Loucy (cell line): ENCODE measurements at regions not wholly inside any gene's neighbourhood (a gene's known extent, or its start where the extent isn't known, plus 50 kb on each side); places are given as distances from the start of the nearest gene placed in this dataset.

Source experiments
- H2AFZ ChIP-seq: fragments of 200-600 bp; sonication (generic); 2 replicates; pipeline ENCODE4 v1.6.0; 2016; ENCODE audit warnings: antibody characterized with exemption, mild to moderate bottlenecking, low read length, moderate library complexity
- H3F3A ChIP-seq: fragments of 200-600 bp; 2 replicates; pipeline ENCODE4 v1.6.0; 2016; ENCODE audit warnings: antibody characterized with exemption, low read depth, mild to moderate bottlenecking
- H3K27me3 ChIP-seq: fragments of 200-600 bp; sonication (generic); 2 replicates; pipeline ENCODE4 v1.6.1; 2014; ENCODE audit warnings: low read length, mild to moderate bottlenecking; ENCODE audit not compliant: insufficient read depth, poor library complexity, severe bottlenecking
- H3K36me3 ChIP-seq: fragments of 200-600 bp; sonication (generic); 2 replicates; pipeline ENCODE4 v1.6.1; 2016; ENCODE audit warnings: low read length; ENCODE audit not compliant: insufficient read depth
- H3K4me1 ChIP-seq: fragments of 200-600 bp; sonication (generic); 2 replicates; pipeline ENCODE4 v1.5.1; 2014; ENCODE audit warnings: low read length, mild to moderate bottlenecking; ENCODE audit not compliant: insufficient read depth, poor library complexity, severe bottlenecking
- H3K4me2 ChIP-seq: fragments of 200-600 bp; sonication (generic); 2 replicates; pipeline ENCODE4 v1.6.0; 2014; ENCODE audit warnings: antibody characterized with exemption, low read length, low read depth, mild to moderate bottlenecking; ENCODE audit not compliant: poor library complexity, severe bottlenecking
- H3K4me3 ChIP-seq: fragments of 200-600 bp; sonication (generic); 2 replicates; pipeline ENCODE4 v1.5.1; 2014; ENCODE audit warnings: low read length, mild to moderate bottlenecking, mixed read lengths; ENCODE audit not compliant: poor library complexity, severe bottlenecking
- H3K79me2 ChIP-seq: fragments of 200-600 bp; sonication (generic); 2 replicates; pipeline ENCODE4 v1.6.1; 2014; ENCODE audit warnings: low read length; ENCODE audit not compliant: insufficient read depth
- H3K9ac ChIP-seq: fragments of 200-600 bp; sonication (generic); 2 replicates; pipeline ENCODE4 v1.6.0; 2014; ENCODE audit warnings: mild to moderate bottlenecking, low read depth, low read length, moderate library complexity; ENCODE audit not compliant: poor library complexity, severe bottlenecking
- H3K9me2 ChIP-seq: fragments of 200-600 bp; sonication (generic); replicated peaks from 2 replicates; pipeline ENCODE4 v1.6.1; 2016; ENCODE audit warnings: low read depth, low read length, mixed read lengths
- H3K9me3 ChIP-seq: fragments of 200-600 bp; sonication (generic); 2 replicates; pipeline ENCODE4 v1.6.1; 2014; ENCODE audit warnings: mild to moderate bottlenecking, antibody characterized with exemption, low read length, low read depth; ENCODE audit not compliant: insufficient read depth
- H4K20me1 ChIP-seq: fragments of 200-600 bp; sonication (generic); 2 replicates; pipeline ENCODE4 v1.6.0; 2014; ENCODE audit warnings: antibody characterized with exemption, low read length, mild to moderate bottlenecking; ENCODE audit not compliant: insufficient read depth, poor library complexity, severe bottlenecking
- EZH2phosphoT487 ChIP-seq: fragments of 200-600 bp; IDR thresholded peaks from 2 replicates; pipeline ENCODE4 v1.6.1; 2018; ENCODE audit warnings: antibody characterized with exemption, mild to moderate bottlenecking, moderate library complexity, borderline replicate concordance
- TF ChIP-seq, protein P1 (sequence below): fragments of 200-600 bp; sonication (generic); conservative IDR thresholded peaks from 2 replicates; pipeline ENCODE4 v1.5.1; 2014; ENCODE audit warnings: mild to moderate bottlenecking, antibody characterized with exemption, low read length

DNA sequence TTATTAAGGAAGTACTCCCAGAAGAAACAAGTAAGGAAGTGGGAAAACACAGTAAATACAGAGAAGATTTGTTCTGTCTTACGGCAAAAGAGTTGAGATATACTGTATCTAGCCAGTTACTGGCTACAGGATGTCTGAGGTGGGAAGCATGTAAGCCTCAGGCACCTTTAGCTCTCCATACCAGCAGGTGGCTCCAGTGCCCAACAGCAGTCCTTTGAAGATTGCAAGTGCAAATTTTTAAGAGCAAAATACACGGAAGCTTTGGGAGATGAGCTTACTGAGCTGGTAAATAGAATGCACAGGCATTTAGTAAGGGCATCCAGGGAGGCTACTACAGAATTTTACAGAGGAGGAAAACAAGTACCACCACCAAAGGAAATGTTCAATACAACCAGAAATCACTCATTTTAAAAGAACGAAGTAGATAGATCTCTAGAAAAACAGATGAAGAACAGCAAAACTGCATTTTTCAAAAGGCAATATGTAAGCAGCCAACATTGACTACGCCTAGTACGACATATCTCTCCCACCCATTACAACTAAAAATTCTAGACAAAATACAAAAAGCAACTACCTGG, 57.9 kb upstream of the VSTM2B start:
- Histone ChIP-seq H3K4me1 (no peaks in the 10 kb centered on the region), H4K20me1 (no peaks in the 10 kb centered on the region), H3K36me3 (no peaks in the 10 kb centered on the region), H3K9me3 (no peaks in the 10 kb centered on the region), H3F3A (no peaks in the 10 kb centered on the region), H3K9me2 (no peaks in the 10 kb centered on the region), H3K27me3 (no peaks in the 10 kb centered on the region), H2AFZ (no peak overlapping the region), H3K79me2 (no peaks in the 10 kb centered on the region), H3K9ac (no peak overlapping the region), H3K4me3 (no peak overlapping the region), H3K4me2 (no peak overlapping the region)
- no peak for TF ChIP-seq EZH2phosphoT487
- TF ChIP-seq, protein P1, sequence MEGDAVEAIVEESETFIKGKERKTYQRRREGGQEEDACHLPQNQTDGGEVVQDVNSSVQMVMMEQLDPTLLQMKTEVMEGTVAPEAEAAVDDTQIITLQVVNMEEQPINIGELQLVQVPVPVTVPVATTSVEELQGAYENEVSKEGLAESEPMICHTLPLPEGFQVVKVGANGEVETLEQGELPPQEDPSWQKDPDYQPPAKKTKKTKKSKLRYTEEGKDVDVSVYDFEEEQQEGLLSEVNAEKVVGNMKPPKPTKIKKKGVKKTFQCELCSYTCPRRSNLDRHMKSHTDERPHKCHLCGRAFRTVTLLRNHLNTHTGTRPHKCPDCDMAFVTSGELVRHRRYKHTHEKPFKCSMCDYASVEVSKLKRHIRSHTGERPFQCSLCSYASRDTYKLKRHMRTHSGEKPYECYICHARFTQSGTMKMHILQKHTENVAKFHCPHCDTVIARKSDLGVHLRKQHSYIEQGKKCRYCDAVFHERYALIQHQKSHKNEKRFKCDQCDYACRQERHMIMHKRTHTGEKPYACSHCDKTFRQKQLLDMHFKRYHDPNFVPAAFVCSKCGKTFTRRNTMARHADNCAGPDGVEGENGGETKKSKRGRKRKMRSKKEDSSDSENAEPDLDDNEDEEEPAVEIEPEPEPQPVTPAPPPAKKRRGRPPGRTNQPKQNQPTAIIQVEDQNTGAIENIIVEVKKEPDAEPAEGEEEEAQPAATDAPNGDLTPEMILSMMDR: peak; percentile 55

DNA sequence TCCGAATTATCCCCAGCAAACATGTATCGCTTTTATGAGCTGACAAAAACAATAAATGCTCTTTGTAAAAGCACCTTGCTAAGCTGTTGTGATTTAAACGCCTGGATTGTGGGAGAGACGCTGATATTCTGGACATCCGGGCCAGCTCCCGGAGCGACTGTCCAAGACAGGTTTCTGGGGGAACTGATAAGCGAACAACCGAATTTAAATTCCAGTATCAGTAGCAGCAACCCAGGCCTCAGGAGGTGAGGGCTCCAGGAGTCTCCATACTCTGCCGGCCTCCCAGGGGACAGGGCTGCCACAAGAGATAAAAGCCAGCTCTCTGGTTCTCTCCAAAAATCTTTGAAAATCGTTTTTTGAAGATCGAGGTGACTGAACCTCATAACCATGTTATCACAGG, 50.3 kb upstream of the VSTM2B start:
- H3F3A ChIP-seq: no peaks in the 10 kb centered on the region
- H2AFZ ChIP-seq: no peak overlapping the region
- H3K36me3 ChIP-seq: no peaks in the 10 kb centered on the region
- no peak overlapping the region for H3K4me3 ChIP-seq
- peaks cover 3% of the 10 kb centered on the region; the same call in 1 of the 2 replicates for H3K9me3 ChIP-seq
- H3K4me2 ChIP-seq: no peak overlapping the region
- no peak for TF ChIP-seq EZH2phosphoT487
- TF ChIP-seq, protein P1: no peak
- no peaks in the 10 kb centered on the region for H4K20me1 ChIP-seq
- no peaks in the 10 kb centered on the region for H3K79me2 ChIP-seq
- no peak overlapping the region for H3K9ac ChIP-seq
- H3K4me1 ChIP-seq: no peaks in the 10 kb centered on the region
- no peaks in the 10 kb centered on the region for H3K27me3 ChIP-seq
- H3K9me2 ChIP-seq: no peaks in the 10 kb centered on the region
